Lower lobe of right lung (tissue), 2 donors: ENCODE measurements at regions not wholly inside any gene's neighbourhood (a gene's known extent, or its start where the extent isn't known, plus 50 kb on each side); places are given as distances from the start of the nearest gene placed in this dataset.

Source experiments
- ATAC-seq, 2 donors: fragments of 200-7000 bp; cut with Tn5 transposase; one replicate each; pipeline ENCODE4 v1.9.1; 2020 to 2022; ENCODE audit warnings: mild to moderate bottlenecking in 2 of 2, moderate library complexity in 2 of 2
- DNase-seq: peaks from one replicate; pipeline ENCODE4 v3.0.0-alpha.2; 2020
- H3K27ac ChIP-seq: fragments of 200-600 bp; one replicate; pipeline ENCODE4 v1.8.0; 2022
- H3K27me3 ChIP-seq: fragments of 200-600 bp; one replicate; pipeline ENCODE4 v1.8.0; 2022; ENCODE audit warnings: low read depth
- H3K36me3 ChIP-seq: fragments of 200-600 bp; one replicate; pipeline ENCODE4 v1.8.0; 2022; ENCODE audit warnings: mild to moderate bottlenecking
- H3K4me1 ChIP-seq: fragments of 200-600 bp; one replicate; pipeline ENCODE4 v1.8.0; 2022
- H3K4me3 ChIP-seq: fragments of 200-600 bp; one replicate; pipeline ENCODE4 v1.8.0; 2022; ENCODE audit warnings: mild to moderate bottlenecking
- H3K9me3 ChIP-seq: fragments of 200-600 bp; one replicate; pipeline ENCODE4 v1.8.0; 2022
- CTCF ChIP-seq: fragments of 200-600 bp; IDR thresholded peaks from one replicate; pipeline ENCODE4 v1.8.0; 2022; ENCODE audit warnings: antibody characterized with exemption, mild to moderate bottlenecking
- intact Hi-C: fragments of 100-400 bp; cut with DNase I; formaldehyde crosslinking; loops from one replicate; pipeline ENCODE4 v1.11.0; 2022
- donor health status: DM: no; HTN: yes; CAD: no; lungs with severe emphysema.

GRCh38 chr3:10599017-10599416 lies 93.6 kb upstream of the ATP2B2 start:
- no peaks in the 10 kb centered on the region for H3K36me3 ChIP-seq
- no peak for ATAC-seq
- no peak overlapping the region for H3K27ac ChIP-seq
- no peak overlapping the region for H3K4me3 ChIP-seq
- intact Hi-C loops, result no loop called here
- no peaks in the 10 kb centered on the region for H3K4me1 ChIP-seq
- H3K9me3 ChIP-seq, result no peaks in the 10 kb centered on the region
- no peak for DNase-seq
- TF ChIP-seq CTCF, result no peak
- H3K27me3 ChIP-seq, result peaks cover 15% of the 10 kb centered on the region

DNA sequence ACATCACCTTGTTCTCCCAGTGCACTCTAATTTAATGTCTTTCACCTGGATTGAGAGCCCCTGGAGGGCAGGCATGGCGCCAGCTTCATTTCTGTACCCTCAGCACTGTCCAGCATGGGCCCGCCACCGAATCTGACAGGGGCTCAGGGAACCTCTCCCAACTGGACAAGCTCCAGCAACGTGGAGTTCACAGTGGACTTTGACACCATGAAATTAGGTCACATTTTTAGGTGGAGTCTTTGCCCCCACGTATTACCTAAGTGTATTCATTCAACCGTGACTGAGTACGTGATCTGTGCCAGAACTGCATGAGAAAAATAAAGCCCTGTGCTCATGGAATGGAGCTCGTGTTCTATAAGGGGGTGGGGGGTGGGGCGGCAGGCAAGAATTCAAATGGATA lies 94.1 kb upstream of the ATP2B2 start:
- ATAC-seq (no peak), DNase-seq (no peak)
- no peaks in the 10 kb centered on the region for H3K9me3 ChIP-seq
- peaks cover 17% of the 10 kb centered on the region for H3K27me3 ChIP-seq
- TF ChIP-seq CTCF, result no peak
- no peaks in the 10 kb centered on the region for H3K4me1 ChIP-seq
- H3K4me3 ChIP-seq, result no peak overlapping the region
- H3K36me3 ChIP-seq, result no peaks in the 10 kb centered on the region
- intact Hi-C loops, result no loop called here
- H3K27ac ChIP-seq, result no peak overlapping the region

- no peak for DNase-seq
- no peak for TF ChIP-seq CTCF
- no peak for ATAC-seq
- H3K4me3 ChIP-seq, result no peak overlapping the region
- no peak overlapping the region for H3K27ac ChIP-seq
- H3K36me3 ChIP-seq, result no peaks in the 10 kb centered on the region
- intact Hi-C loops, result no loop called here
- H3K27me3 ChIP-seq, result peaks cover 17% of the 10 kb centered on the region
- H3K4me1 ChIP-seq, result no peaks in the 10 kb centered on the region
- H3K9me3 ChIP-seq, result no peaks in the 10 kb centered on the region
Measured at GRCh38 chr3:10600296-10600714, 94.9 kb upstream of the ATP2B2 start.

- peaks cover 21% of the 10 kb centered on the region for H3K27me3 ChIP-seq
- ATAC-seq, result no peak
- H3K27ac ChIP-seq, result no peak overlapping the region
Measured at GRCh38 chr3:10600726-10601125, 95.3 kb upstream of the ATP2B2 start.

GRCh38 chr3:10601151-10601856 lies 95.9 kb upstream of the ATP2B2 start:
- H3K27me3 ChIP-seq, result peaks cover 26% of the 10 kb centered on the region
- no peaks in the 10 kb centered on the region for H3K4me1 ChIP-seq
- TF ChIP-seq CTCF, result no peak
- no peak overlapping the region for H3K27ac ChIP-seq
- H3K4me3 ChIP-seq, result no peak overlapping the region
- ATAC-seq, result no peak
- intact Hi-C loops, result no loop called here
- no peaks in the 10 kb centered on the region for H3K36me3 ChIP-seq
- DNase-seq, result no peak
- no peaks in the 10 kb centered on the region for H3K9me3 ChIP-seq

More at GRCh38 chr3:10600726-10601125, 95.3 kb upstream of the ATP2B2 start:
- no peaks in the 10 kb centered on the region for H3K36me3 ChIP-seq
- intact Hi-C loops, result no loop called here
- H3K4me3 ChIP-seq, result no peak overlapping the region
- no peaks in the 10 kb centered on the region for H3K9me3 ChIP-seq
- no peak for DNase-seq
- no peaks in the 10 kb centered on the region for H3K4me1 ChIP-seq
- no peak for TF ChIP-seq CTCF
